ENCODE measurements at regions not wholly inside any gene's neighbourhood (a gene's known extent, or its start where the extent isn't known, plus 50 kb on each side); places are given as distances from the start of the nearest gene placed in this dataset.

DNA sequence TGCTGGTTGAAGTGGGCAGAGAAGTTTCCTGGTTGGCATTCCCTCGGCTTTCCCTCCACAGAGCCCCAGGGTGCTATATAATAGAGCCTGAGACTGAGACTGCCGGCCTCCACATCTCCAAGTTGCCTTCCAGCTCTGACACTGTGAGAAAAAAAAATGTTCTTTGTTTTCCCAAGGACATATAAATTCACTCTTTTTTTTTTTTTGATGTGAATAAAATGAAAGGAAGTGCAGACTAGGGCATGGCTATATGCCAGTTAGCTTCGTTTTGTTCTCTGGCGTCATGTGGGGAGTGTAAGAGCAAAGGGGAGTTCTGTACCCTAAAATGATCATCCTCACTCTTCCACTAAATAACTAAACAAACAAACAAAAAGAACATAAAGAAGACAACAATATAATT lies 101.6 kb downstream of the TNFSF18 start:
- H3K4me3 Mint-ChIP-seq = no peak overlapping the region
- H3K9me3 Mint-ChIP-seq = no peaks in the 10 kb centered on the region
- no peak overlapping the region for H3K27ac Mint-ChIP-seq
- ChIA-PET POLR2A (no interaction called here), CTCF (no interaction called here)
- no peaks in the 10 kb centered on the region for H3K36me3 Mint-ChIP-seq (ENCODE audit: low read depth)
- peaks cover 6% of the 10 kb centered on the region for H3K27me3 Mint-ChIP-seq
- ATAC-seq (ENCODE audit: low read depth) = no peak
- TF ChIP-seq, protein P1, sequence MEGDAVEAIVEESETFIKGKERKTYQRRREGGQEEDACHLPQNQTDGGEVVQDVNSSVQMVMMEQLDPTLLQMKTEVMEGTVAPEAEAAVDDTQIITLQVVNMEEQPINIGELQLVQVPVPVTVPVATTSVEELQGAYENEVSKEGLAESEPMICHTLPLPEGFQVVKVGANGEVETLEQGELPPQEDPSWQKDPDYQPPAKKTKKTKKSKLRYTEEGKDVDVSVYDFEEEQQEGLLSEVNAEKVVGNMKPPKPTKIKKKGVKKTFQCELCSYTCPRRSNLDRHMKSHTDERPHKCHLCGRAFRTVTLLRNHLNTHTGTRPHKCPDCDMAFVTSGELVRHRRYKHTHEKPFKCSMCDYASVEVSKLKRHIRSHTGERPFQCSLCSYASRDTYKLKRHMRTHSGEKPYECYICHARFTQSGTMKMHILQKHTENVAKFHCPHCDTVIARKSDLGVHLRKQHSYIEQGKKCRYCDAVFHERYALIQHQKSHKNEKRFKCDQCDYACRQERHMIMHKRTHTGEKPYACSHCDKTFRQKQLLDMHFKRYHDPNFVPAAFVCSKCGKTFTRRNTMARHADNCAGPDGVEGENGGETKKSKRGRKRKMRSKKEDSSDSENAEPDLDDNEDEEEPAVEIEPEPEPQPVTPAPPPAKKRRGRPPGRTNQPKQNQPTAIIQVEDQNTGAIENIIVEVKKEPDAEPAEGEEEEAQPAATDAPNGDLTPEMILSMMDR (IDR thresholded peaks at IDR 0.05) = no peak
- H3K4me1 Mint-ChIP-seq = peaks cover 6% of the 10 kb centered on the region
- DNase-seq = no peak
- intact Hi-C loops (cut with micrococcal nuclease) = no loop called here

DNA sequence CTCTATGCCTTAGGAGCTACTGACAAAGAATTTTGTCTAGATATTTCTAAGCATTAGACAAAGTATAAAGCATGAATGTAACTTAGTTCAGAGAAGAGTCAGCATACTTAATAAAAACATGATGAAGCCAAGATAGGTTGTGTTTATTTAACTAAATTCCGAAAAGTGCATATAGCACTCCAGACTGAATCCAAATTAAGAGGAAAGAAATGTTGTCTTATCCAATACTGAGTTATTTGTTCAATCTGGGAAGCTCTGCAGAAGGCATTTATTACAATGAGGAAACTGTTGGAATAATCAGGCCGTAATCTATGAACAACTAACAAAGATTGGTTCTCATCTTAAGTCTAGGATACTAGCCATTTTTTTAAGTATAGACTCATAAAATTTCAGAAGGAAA lies 100.2 kb downstream of the TNFSF18 start:
- no peak overlapping the region for H3K27ac Mint-ChIP-seq
- DNase-seq = no peak
- H3K27me3 Mint-ChIP-seq = peaks cover 6% of the 10 kb centered on the region
- TF ChIP-seq, protein P1 (IDR thresholded peaks at IDR 0.05) = no peak
- peaks cover 6% of the 10 kb centered on the region for H3K4me1 Mint-ChIP-seq
- intact Hi-C loops (cut with micrococcal nuclease) = no loop called here
- ChIA-PET POLR2A (no interaction called here), CTCF (no interaction called here)
- H3K4me3 Mint-ChIP-seq = no peak overlapping the region
- H3K9me3 Mint-ChIP-seq = no peaks in the 10 kb centered on the region
- H3K36me3 Mint-ChIP-seq (ENCODE audit: low read depth) = no peaks in the 10 kb centered on the region
- no peak for ATAC-seq (ENCODE audit: low read depth)

DNA sequence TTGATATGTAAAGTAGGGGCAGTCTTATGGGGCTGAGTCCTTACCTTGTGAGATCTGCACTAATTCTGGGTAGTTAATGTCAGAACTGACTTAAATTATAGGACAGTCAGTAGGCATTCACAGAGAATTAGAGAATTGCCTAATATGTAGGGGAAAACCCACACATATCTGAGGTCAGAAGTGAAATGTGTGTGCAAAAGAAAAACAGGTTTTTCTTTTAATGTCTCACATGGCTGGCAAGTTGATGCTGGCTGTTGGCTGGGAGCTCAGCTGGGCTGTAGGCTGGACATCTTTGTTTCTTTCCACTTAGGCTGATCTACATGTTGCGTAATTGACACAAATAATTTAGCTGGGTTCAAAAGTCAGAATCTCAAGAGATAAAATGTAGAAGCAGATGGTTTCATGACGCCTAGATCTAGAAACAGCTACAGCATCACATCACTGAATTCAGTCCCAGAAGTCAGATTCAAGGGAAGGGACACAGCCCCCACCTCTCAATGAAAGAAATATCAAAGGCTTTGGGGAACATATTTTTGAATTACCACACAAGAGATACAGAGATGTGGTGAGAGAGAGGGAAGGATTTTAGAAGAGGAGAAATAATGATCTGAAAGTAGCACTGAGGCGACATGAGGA lies 98.9 kb downstream of the TNFSF18 start:
- ATAC-seq (ENCODE audit: low read depth) (no peak), DNase-seq (no peak)
- no peaks in the 10 kb centered on the region for H3K9me3 Mint-ChIP-seq
- ChIA-PET CTCF (no interaction called here), POLR2A (no interaction called here)
- H3K27ac Mint-ChIP-seq = no peak overlapping the region
- H3K4me1 Mint-ChIP-seq = peaks cover 6% of the 10 kb centered on the region
- TF ChIP-seq, protein P1 (IDR thresholded peaks at IDR 0.05) = no peak
- intact Hi-C loops (cut with micrococcal nuclease) = no loop called here
- H3K36me3 Mint-ChIP-seq (ENCODE audit: low read depth) = no peaks in the 10 kb centered on the region
- H3K27me3 Mint-ChIP-seq = peaks cover 6% of the 10 kb centered on the region
- H3K4me3 Mint-ChIP-seq = no peak overlapping the region

DNA sequence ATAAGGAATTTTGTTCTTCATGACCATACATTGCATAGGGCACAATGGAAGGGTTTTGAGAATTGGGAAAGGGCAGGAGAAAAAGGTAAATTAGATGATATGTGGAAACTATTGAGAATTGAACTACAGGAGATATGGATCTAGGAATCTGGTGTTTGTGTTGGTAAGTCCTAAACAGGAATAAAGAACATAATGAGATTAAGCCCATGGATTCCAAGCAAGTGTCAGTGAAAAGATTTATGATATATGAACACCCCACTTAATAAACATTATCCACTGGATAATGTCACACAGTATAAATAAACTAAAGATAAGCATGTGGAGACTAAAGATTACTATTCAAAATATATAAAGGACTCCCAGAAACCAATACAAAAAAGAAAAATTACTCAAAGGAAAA lies 98.2 kb downstream of the TNFSF18 start:
- H3K36me3 Mint-ChIP-seq (ENCODE audit: low read depth) = no peaks in the 10 kb centered on the region
- no peaks in the 10 kb centered on the region for H3K9me3 Mint-ChIP-seq
- POLR2A ChIA-PET = no interaction called here
- ATAC-seq (ENCODE audit: low read depth) = no peak
- CTCF ChIA-PET = no interaction called here
- no peak overlapping the region for H3K4me3 Mint-ChIP-seq
- H3K27ac Mint-ChIP-seq = no peak overlapping the region
- TF ChIP-seq, protein P1 (IDR thresholded peaks at IDR 0.05) = no peak
- intact Hi-C loops (cut with micrococcal nuclease) = no loop called here
- DNase-seq = no peak
- H3K27me3 Mint-ChIP-seq = peaks cover 6% of the 10 kb centered on the region
- H3K4me1 Mint-ChIP-seq = peaks cover 2% of the 10 kb centered on the region

DNA sequence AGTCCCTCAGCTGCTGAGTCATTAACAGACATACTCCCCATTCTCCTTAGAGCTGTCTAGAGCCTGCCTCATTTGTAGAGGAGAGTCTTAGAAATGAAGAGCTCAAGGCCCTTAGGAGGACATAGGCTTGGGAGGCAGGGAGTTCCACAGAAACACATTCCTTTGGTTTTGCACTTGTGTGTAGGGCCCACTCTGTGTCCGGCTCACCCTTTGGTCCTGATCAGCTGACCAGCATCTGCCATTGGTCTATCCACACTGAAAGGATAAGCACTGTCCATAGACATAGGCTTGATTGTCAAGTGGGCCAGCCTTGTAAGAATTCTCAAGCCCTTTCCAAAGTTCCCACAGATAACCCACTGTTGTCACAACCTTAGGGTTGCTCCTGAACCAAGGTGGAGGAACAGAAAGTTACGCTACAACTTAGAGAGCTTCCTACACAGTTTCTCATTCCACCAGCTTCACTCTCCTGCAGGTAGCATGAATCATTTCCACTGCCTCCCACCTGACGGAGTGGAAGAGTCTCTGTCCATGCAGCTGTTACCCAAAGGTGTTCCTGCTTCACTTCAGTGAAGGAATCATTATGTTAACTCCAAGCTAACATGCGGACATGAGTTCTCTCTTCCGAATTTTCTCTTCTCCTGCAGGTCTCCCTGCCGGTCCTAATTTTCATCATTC lies 96.1 kb downstream of the TNFSF18 start:
- DNase-seq (no peak), ATAC-seq (ENCODE audit: low read depth) (no peak)
- ChIA-PET CTCF (no interaction called here), POLR2A (interaction anchor here (0.5 kb wide), 1 partner anchor 83 kb away, joined by 5 read pairs; no protein-coding TSS in a partner anchor)
- H3K4me1 Mint-ChIP-seq = peaks cover 2% of the 10 kb centered on the region
- intact Hi-C loops (cut with micrococcal nuclease) = no loop called here
- no peaks in the 10 kb centered on the region for H3K36me3 Mint-ChIP-seq (ENCODE audit: low read depth)
- no peak overlapping the region for H3K27ac Mint-ChIP-seq
- no peak overlapping the region for H3K4me3 Mint-ChIP-seq
- TF ChIP-seq, protein P1 (IDR thresholded peaks at IDR 0.05) = no peak
- H3K9me3 Mint-ChIP-seq = no peaks in the 10 kb centered on the region
- peaks cover 6% of the 10 kb centered on the region for H3K27me3 Mint-ChIP-seq

Data from activated B cell treated with CpG ODN at 0.5 μM for 24 hours (primary cell).